SK-N-SH (cell line): ENCODE measurements at regions not wholly inside any gene's neighbourhood (a gene's known extent, or its start where the extent isn't known, plus 50 kb on each side); places are given as distances from the start of the nearest gene placed in this dataset.

Experiments used
- CTCF ChIA-PET: fragments of 300-600, 350-600 bp; formaldehyde crosslinking; extraction: SDS; loops from one replicate; lab custom pipeline; 2021; lab: Yijun Ruan, JAX
- POLR2A ChIA-PET: fragments of 350-600 bp; sonication (Branson Sonifier 250); formaldehyde crosslinking; extraction: SDS; loops from one replicate; lab custom pipeline; 2020; ENCODE audit warnings: antibody characterized with exemption, inconsistent platforms; lab: Yijun Ruan, JAX
- DNase-seq: peaks from one replicate; pipeline ENCODE4 v3.0.0; 2012
- H2AFZ ChIP-seq: fragments of 200-600 bp; sonication (generic); 2 replicates; pipeline ENCODE4 v1.8.1; 2016; ENCODE audit warnings: antibody characterized with exemption, mild to moderate bottlenecking, low read depth
- H3F3A ChIP-seq: fragments of 200-600 bp; sonication (generic); replicated peaks from 2 replicates; pipeline ENCODE3; 2016; ENCODE audit warnings: antibody characterized with exemption, mild to moderate bottlenecking; ENCODE audit not compliant: insufficient read depth
- H3K27ac ChIP-seq, 2 experiments: fragments of 200-500 bp in 1 of 2; fragments of 200-600 bp in 1 of 2; sonication (Bioruptor generic) in 1 of 2; sonication (generic), shearing (Covaris generic) in 1 of 2; 2 replicates each; pipeline versions ENCODE4 v1.5.1 to v1.6.1; 2014 to 2016; ENCODE audit warnings: low read depth in 2 of 2, inconsistent platforms in 1 of 2, low read length in 1 of 2, mild to moderate bottlenecking in 1 of 2, mixed read lengths in 1 of 2
- H3K27me3 ChIP-seq: fragments of 200-600 bp; sonication (generic), shearing (Covaris generic); 2 replicates; pipeline ENCODE4 v1.6.1; 2016; ENCODE audit warnings: mixed run types; ENCODE audit not compliant: insufficient read depth
- H3K36me3 ChIP-seq, 2 experiments: fragments of 200-500 bp in 1 of 2; fragments of 200-600 bp in 1 of 2; sonication (Bioruptor generic) in 1 of 2; sonication (generic) in 1 of 2; replicated peaks in 1 of 2; 2 replicates each; pipeline versions ENCODE3 to v1.5.1; 2014 to 2016; ENCODE audit warnings: low read length in 1 of 2, mild to moderate bottlenecking in 1 of 2; ENCODE audit not compliant: insufficient read depth in 2 of 2, control insufficient read depth in 1 of 2
- H3K4me1 ChIP-seq, 2 experiments: fragments of 200-500 bp in 1 of 2; fragments of 200-600 bp in 1 of 2; sonication (Bioruptor generic) in 1 of 2; sonication (generic), shearing (Covaris generic) in 1 of 2; 2 replicates each; pipeline versions ENCODE4 v1.5.1 to v1.6.1; 2014 to 2016; ENCODE audit warnings: low read depth in 1 of 2, low read length in 1 of 2, mixed run types in 1 of 2; ENCODE audit not compliant: insufficient read depth in 2 of 2, control insufficient read depth in 1 of 2
- H3K4me2 ChIP-seq: fragments of 200-600 bp; sonication (generic), shearing (Covaris generic); 2 replicates; pipeline ENCODE4 v1.6.1; 2017; ENCODE audit warnings: mixed run types
- H3K4me3 ChIP-seq, 2 experiments: fragments of 200-500 bp in 1 of 2; fragments of 200-600 bp in 1 of 2; sonication (Bioruptor generic) in 1 of 2; sonication (generic), shearing (Covaris generic) in 1 of 2; 2 replicates each; pipeline versions ENCODE4 v1.5.1 to v1.8.1; 2014 to 2016; ENCODE audit warnings: low read depth in 2 of 2, inconsistent platforms in 1 of 2, low read length in 1 of 2, mild to moderate bottlenecking in 1 of 2, mixed read lengths in 1 of 2, moderate library complexity in 1 of 2
- H3K79me2 ChIP-seq: fragments of 200-600 bp; sonication (generic); 2 replicates; pipeline ENCODE4 v1.8.1; 2017; ENCODE audit warnings: mild to moderate bottlenecking; ENCODE audit not compliant: insufficient read depth
- H3K9ac ChIP-seq: fragments of 200-600 bp; sonication (generic); 2 replicates; pipeline ENCODE4 v1.6.1; 2017; ENCODE audit warnings: mixed run types
- H3K9me2 ChIP-seq: fragments of 200-600 bp; sonication (generic); 2 replicates; pipeline ENCODE4 v1.6.1; 2017; ENCODE audit warnings: mixed run types
- H3K9me3 ChIP-seq: fragments of 200-600 bp; sonication (generic); 2 replicates; pipeline ENCODE4 v1.6.1; 2017; ENCODE audit warnings: mixed run types, mild to moderate bottlenecking, moderate library complexity
- H4K20me1 ChIP-seq: fragments of 200-600 bp; sonication (generic); 2 replicates; pipeline ENCODE4 v1.6.1; 2017; ENCODE audit warnings: mild to moderate bottlenecking, mixed run types; ENCODE audit not compliant: insufficient read depth
- EP300 ChIP-seq, 2 experiments: IDR thresholded peaks; 2 replicates each; pipeline versions ENCODE4 v1.4.0 to v1.6.1; 2012; ENCODE audit warnings: borderline replicate concordance in 1 of 2, low read depth in 1 of 2, low read length in 1 of 2
- MXI1 ChIP-seq: IDR thresholded peaks from 2 replicates; pipeline ENCODE4 v1.6.1; 2012; ENCODE audit warnings: mild to moderate bottlenecking, low read depth, low read length, improper control_type of control experiment
- NRF1 ChIP-seq: IDR thresholded peaks from 2 replicates; pipeline ENCODE4 v1.6.1; 2012; ENCODE audit warnings: low read depth, mild to moderate bottlenecking, low read length
- SIN3A ChIP-seq: IDR thresholded peaks from 2 replicates; pipeline ENCODE4 v1.6.1; 2012; ENCODE audit warnings: low read depth, mild to moderate bottlenecking, low read length, moderate library complexity, borderline replicate concordance
- SMC3 ChIP-seq: IDR thresholded peaks from 2 replicates; pipeline ENCODE4 v1.6.1; 2012; ENCODE audit warnings: low read depth, low read length, improper control_type of control experiment
- TCF12 ChIP-seq: IDR thresholded peaks from 2 replicates; pipeline ENCODE4 v1.4.0; 2012
- YY1 ChIP-seq: IDR thresholded peaks from 2 replicates; pipeline ENCODE4 v1.4.0; 2012; ENCODE audit warnings: low read depth, mild to moderate bottlenecking
- WGBS: methylation state at CpG from one replicate; pipeline ENCODE4 v1.1.6; 2017; ENCODE audit warnings: low lambda C conversion rate; 5-methylcytosine and 5-hydroxymethylcytosine counted together
- TF ChIP-seq, protein P1 (sequence below): fragments of 150-350 bp; IDR thresholded peaks from 2 replicates; pipeline ENCODE4 v1.6.1; 2017; ENCODE audit warnings: antibody characterized with exemption, low read length, low read depth, borderline replicate concordance
- TF ChIP-seq, protein P2 (sequence below): IDR thresholded peaks from 2 replicates; pipeline ENCODE4 v1.4.0; 2012; ENCODE audit warnings: low read depth
- TF ChIP-seq, protein P3 (sequence below): IDR thresholded peaks from 2 replicates; pipeline ENCODE4; 2012

DNA sequence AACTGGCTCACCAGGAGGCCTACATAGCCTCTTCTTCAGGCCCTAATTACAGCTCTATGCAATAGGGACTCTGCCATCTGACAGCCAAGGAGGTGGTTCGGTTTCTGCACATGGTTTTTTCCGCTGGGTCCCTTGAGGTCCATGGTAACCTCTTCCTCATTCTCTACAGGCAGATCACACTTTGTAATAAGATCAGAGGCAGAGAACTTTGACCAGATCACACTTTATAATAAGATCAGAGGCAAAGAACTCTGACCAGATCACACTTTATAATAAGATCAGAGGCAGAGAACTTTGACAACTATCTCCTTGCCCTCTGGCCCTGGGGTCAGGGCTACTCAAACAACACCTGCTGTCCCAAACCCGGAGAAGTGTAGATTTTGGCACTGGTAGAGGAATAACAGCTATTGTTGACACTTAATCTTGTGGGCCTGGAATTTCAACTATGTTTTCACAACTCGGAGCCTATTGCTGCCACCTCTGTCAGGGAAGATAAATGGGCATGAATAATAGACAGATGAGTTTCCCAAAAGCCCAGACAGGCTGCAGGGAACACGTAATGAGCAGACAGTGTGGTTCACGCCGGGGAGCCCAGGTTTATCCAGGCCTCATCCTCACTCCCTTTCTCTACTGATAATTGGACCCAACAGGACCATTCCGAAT is 246.1 kb downstream of the UQCRFS1 start:
- Histone ChIP-seq H3K4me1 (no peaks in the 10 kb centered on the region), H4K20me1 (no peaks in the 10 kb centered on the region), H3K36me3 (no peaks in the 10 kb centered on the region), H3K27ac (no peak overlapping the region), H3K27me3 (no peaks in the 10 kb centered on the region), H3K9ac (no peak overlapping the region), H3K9me2 (no peaks in the 10 kb centered on the region), H3K79me2 (no peaks in the 10 kb centered on the region), H3F3A (peaks cover 11% of the 10 kb centered on the region), H2AFZ (no peak overlapping the region), H3K9me3 (no peaks in the 10 kb centered on the region), H3K4me3 (no peak overlapping the region), H3K4me2 (no peak overlapping the region)
- ChIA-PET POLR2A (no interaction called here), CTCF (no interaction called here)
- 17% methylated on average over 8 of the region's 8 CpGs for WGBS
- TF ChIP-seq YY1 (no peak), SMC3 (no peak), SIN3A (no peak), TCF12 (no peak), MXI1 (no peak), NRF1 (no peak), EP300 (IDR thresholded peaks at IDR 0.05; ENCODE audit: borderline replicate concordance in 1 of 2, low read depth in 1 of 2, low read length in 1 of 2) (no peak)
- TF ChIP-seq, protein P1, sequence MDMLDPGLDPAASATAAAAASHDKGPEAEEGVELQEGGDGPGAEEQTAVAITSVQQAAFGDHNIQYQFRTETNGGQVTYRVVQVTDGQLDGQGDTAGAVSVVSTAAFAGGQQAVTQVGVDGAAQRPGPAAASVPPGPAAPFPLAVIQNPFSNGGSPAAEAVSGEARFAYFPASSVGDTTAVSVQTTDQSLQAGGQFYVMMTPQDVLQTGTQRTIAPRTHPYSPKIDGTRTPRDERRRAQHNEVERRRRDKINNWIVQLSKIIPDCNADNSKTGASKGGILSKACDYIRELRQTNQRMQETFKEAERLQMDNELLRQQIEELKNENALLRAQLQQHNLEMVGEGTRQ, result no peak
- TF ChIP-seq, protein P2, sequence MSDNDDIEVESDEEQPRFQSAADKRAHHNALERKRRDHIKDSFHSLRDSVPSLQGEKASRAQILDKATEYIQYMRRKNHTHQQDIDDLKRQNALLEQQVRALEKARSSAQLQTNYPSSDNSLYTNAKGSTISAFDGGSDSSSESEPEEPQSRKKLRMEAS, result no peak
- TF ChIP-seq, protein P3, sequence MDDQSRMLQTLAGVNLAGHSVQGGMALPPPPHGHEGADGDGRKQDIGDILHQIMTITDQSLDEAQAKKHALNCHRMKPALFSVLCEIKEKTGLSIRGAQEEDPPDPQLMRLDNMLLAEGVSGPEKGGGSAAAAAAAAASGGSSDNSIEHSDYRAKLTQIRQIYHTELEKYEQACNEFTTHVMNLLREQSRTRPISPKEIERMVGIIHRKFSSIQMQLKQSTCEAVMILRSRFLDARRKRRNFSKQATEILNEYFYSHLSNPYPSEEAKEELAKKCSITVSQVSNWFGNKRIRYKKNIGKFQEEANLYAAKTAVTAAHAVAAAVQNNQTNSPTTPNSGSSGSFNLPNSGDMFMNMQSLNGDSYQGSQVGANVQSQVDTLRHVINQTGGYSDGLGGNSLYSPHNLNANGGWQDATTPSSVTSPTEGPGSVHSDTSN, result no peak
- no peak for DNase-seq

DNA sequence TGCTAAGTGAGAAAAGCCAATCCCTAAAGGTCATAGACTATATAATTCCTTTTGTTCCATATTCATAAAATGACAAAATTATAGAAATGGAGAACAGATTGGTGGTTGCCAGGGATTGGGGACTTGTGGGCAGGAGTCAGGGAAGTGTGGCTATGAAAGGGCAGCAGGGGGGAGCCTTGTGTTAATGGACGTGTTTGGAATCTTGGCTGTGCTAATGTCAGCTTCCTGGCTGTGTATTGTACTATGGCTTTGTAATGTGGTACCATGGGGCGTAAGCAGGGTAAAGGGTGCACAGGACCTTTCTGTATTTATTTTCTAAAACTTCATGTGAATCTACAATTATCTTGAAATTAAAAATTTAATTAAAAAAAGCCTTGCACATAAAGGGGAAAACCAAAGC is 248.5 kb downstream of the UQCRFS1 start:
- peaks cover 25% of the 10 kb centered on the region for H3F3A ChIP-seq
- H3K27me3 ChIP-seq, result no peaks in the 10 kb centered on the region
- no peak for DNase-seq
- no peak overlapping the region for H3K4me2 ChIP-seq
- H3K27ac ChIP-seq, result no peak overlapping the region
- H3K9me2 ChIP-seq, result no peaks in the 10 kb centered on the region
- ChIA-PET CTCF (no interaction called here), POLR2A (no interaction called here)
- WGBS, result 51% methylated on average over 2 of the region's 2 CpGs
- no peaks in the 10 kb centered on the region for H3K79me2 ChIP-seq
- TF ChIP-seq EP300 (IDR thresholded peaks at IDR 0.05; ENCODE audit: borderline replicate concordance in 1 of 2, low read depth in 1 of 2, low read length in 1 of 2), result no peak
- TF ChIP-seq, protein P2, result no peak
- no peak overlapping the region for H3K9ac ChIP-seq
- H3K4me3 ChIP-seq, result no peak overlapping the region
- no peaks in the 10 kb centered on the region for H4K20me1 ChIP-seq
- no peak overlapping the region for H2AFZ ChIP-seq
- 0 out of 4 replicates have a peak, but pooled peaks cover 0 to 11% of the 10 kb centered on the region in 2 experiments for H3K4me1 ChIP-seq
- no peaks in the 10 kb centered on the region for H3K9me3 ChIP-seq
- H3K36me3 ChIP-seq, result no peaks in the 10 kb centered on the region
